GM12878 (cell line): ENCODE measurements at regions not wholly inside any gene's neighbourhood (a gene's known extent, or its start where the extent isn't known, plus 50 kb on each side); places are given as distances from the start of the nearest gene placed in this dataset.

ENCODE experiments used
- ATAC-seq: fragments of 200-7000 bp; cut with Tn5 transposase; 3 replicates; pipeline ENCODE4 v1.9.1; 2020; ENCODE audit warnings: mild to moderate bottlenecking, moderate library complexity
- BruUV-seq: library from RNA; stranded (reverse); fragments of 400-500 nt; replicated peaks from 2 replicates; lab custom pipeline; 2021; lab: Mats Ljungman, UMichigan
- CTCF ChIA-PET: fragments of 300-600 bp; sonication (Branson Sonifier 250); formaldehyde crosslinking; extraction: SDS; loops from one replicate; lab custom pipeline; 2021; ENCODE audit warnings: inconsistent platforms; lab: Yijun Ruan, JAX
- POLR2A ChIA-PET: fragments of 350-600 bp; formaldehyde crosslinking; extraction: SDS; loops from one replicate; lab custom pipeline; 2021; ENCODE audit warnings: inconsistent platforms; lab: Charles Lee
- RAD21 ChIA-PET: fragments of 300-600 bp; sonication (Branson Sonifier 250); formaldehyde crosslinking; loops from one replicate; lab custom pipeline; 2023; ENCODE audit warnings: antibody characterized with exemption; ENCODE audit not compliant: unreplicated experiment; lab: Charles Lee
- SMC1A ChIA-PET: fragments of 300-600 bp; sonication (Branson Sonifier 250); formaldehyde crosslinking; loops from one replicate; lab custom pipeline; 2023; ENCODE audit not compliant: unreplicated experiment, uncharacterized antibody; lab: Charles Lee
- DNase-seq: peaks from one replicate; pipeline ENCODE4 v3.0.0-alpha.2; 2011; ENCODE audit warnings: low read depth, low spot score
- FAIRE-seq: peaks from 3 replicates; lab custom pipeline; 2011; peaks lifted over from hg19 to GRCh38; lab: Jason Lieb, UNC
- H2AFZ ChIP-seq: 2 replicates; pipeline ENCODE4 v1.6.0; 2011; ENCODE audit warnings: low read depth, low read length, control low read depth; ENCODE audit not compliant: control insufficient read depth
- H3K27ac ChIP-seq: 2 replicates; pipeline ENCODE4 v1.5.1; 2011; ENCODE audit warnings: control low read depth; ENCODE audit not compliant: control insufficient read depth, insufficient read depth
- H3K27me3 ChIP-seq, 2 experiments: replicated peaks in 1 of 2; 2 replicates each; pipeline versions ENCODE4 v1.6.0 to v1.6.1; 2011; ENCODE audit warnings: low read length in 1 of 2; ENCODE audit not compliant: control insufficient read depth in 2 of 2, insufficient read depth in 2 of 2
- H3K36me3 ChIP-seq, 2 experiments: 2 replicates each; pipeline ENCODE4 v1.5.1; 2011; ENCODE audit warnings: low read length in 1 of 2; ENCODE audit not compliant: control insufficient read depth in 2 of 2, insufficient read depth in 2 of 2
- H3K4me1 ChIP-seq: 2 replicates; pipeline ENCODE4 v1.6.1; 2011; ENCODE audit warnings: mild to moderate bottlenecking, low read length, moderate library complexity, mixed read lengths; ENCODE audit not compliant: control insufficient read depth, insufficient read depth
- H3K4me2 ChIP-seq: 2 replicates; pipeline ENCODE4 v1.6.0; 2011; ENCODE audit warnings: control low read depth; ENCODE audit not compliant: control insufficient read depth, insufficient read depth
- H3K4me3 ChIP-seq: fragments of 200-600 bp; sonication (generic); 2 replicates; pipeline ENCODE4 v1.5.1; 2016
- H3K79me2 ChIP-seq: 2 replicates; pipeline ENCODE4 v1.6.0; 2011; ENCODE audit warnings: low read length; ENCODE audit not compliant: control insufficient read depth, insufficient read depth
- H3K9ac ChIP-seq: 2 replicates; pipeline ENCODE4 v1.8.0; 2011; ENCODE audit warnings: low read length, control low read depth, mixed read lengths; ENCODE audit not compliant: control insufficient read depth, insufficient read depth
- H3K9me3 ChIP-seq: replicated peaks from 3 replicates; pipeline ENCODE4 v1.5.1; 2011; ENCODE audit warnings: mild to moderate bottlenecking, low read length; ENCODE audit not compliant: control insufficient read depth, insufficient read depth
- H4K20me1 ChIP-seq: 2 replicates; pipeline ENCODE4 v1.6.0; 2011; ENCODE audit not compliant: control insufficient read depth, insufficient read depth
- CEBPZ ChIP-seq: fragments of 150-350 bp; IDR thresholded peaks from 2 replicates; pipeline ENCODE4 v1.6.1; 2016; ENCODE audit warnings: low read depth, low read length
- FOS ChIP-seq: IDR thresholded peaks from 3 replicates; pipeline ENCODE4 v1.6.1; 2011; ENCODE audit warnings: borderline replicate concordance; ENCODE audit not compliant: insufficient read length; ENCODE audit errors: extremely low read depth
- SMARCA5 ChIP-seq: fragments of 450-650 bp; IDR thresholded peaks from 2 replicates; pipeline ENCODE4 v1.6.1; 2017; ENCODE audit warnings: mild to moderate bottlenecking
- ZNF592 ChIP-seq: fragments of 450-650 bp; IDR thresholded peaks from 2 replicates; pipeline ENCODE4 v1.6.1; 2017; ENCODE audit warnings: mild to moderate bottlenecking, moderate library complexity
- WGBS: methylation state at CpG from one replicate; pipeline ENCODE4 v1.1.6; 2016; ENCODE audit warnings: low lambda C conversion rate; ENCODE audit not compliant: insufficient replicate concordance, insufficient coverage; ENCODE audit errors: missing lambda C conversion rate; 5-methylcytosine and 5-hydroxymethylcytosine counted together
- in situ Hi-C: fragments of 300-500 bp; cut with MboI; formaldehyde crosslinking; loops from 9 replicates; pipeline ENCODE4 v1.14.3; 2018; ENCODE audit warnings: mixed read lengths
- intact Hi-C: fragments of 100-400 bp; cut with micrococcal nuclease; formaldehyde crosslinking; loops from one replicate; pipeline ENCODE4 v1.14.2; 2022; ENCODE audit not compliant: unreplicated experiment

- WGBS = 84% methylated on average over 5 of the region's 5 CpGs
- FAIRE-seq (no peak), ATAC-seq (no peak), DNase-seq (no peak)
- H3K4me3 ChIP-seq = no peak overlapping the region
- H4K20me1 ChIP-seq = no peaks in the 10 kb centered on the region
- SMC1A ChIA-PET = no interaction called here
- H2AFZ ChIP-seq = no peak overlapping the region
- POLR2A ChIA-PET = no interaction called here
- peaks cover 0 to 5% of the 10 kb centered on the region in 2 experiments; a peak in 1 of 4 replicates for H3K27me3 ChIP-seq
- TF ChIP-seq FOS = no peak
- no peak overlapping the region for H3K4me2 ChIP-seq
- no peak overlapping the region for H3K27ac ChIP-seq
- BruUV-seq = no TSS peak
- intact Hi-C loops = no loop called here
- no peaks in the 10 kb centered on the region for H3K36me3 ChIP-seq
- no peaks in the 10 kb centered on the region for H3K9me3 ChIP-seq
- RAD21 ChIA-PET = no interaction called here
- H3K79me2 ChIP-seq = no peaks in the 10 kb centered on the region
- H3K9ac ChIP-seq = no peak overlapping the region
- in situ Hi-C loops = no loop called here
- H3K4me1 ChIP-seq = no peaks in the 10 kb centered on the region
- CTCF ChIA-PET = no interaction called here
Observed at GRCh38 chr3:107217172-107217571, 160.1 kb upstream of the CCDC54 start.

- Histone ChIP-seq H2AFZ (no peak overlapping the region), H3K4me2 (no peak overlapping the region), H3K79me2 (no peaks in the 10 kb centered on the region), H3K27me3 (peaks cover 0 to 5% of the 10 kb centered on the region in 2 experiments; a peak in 1 of 4 replicates), H3K9me3 (no peaks in the 10 kb centered on the region), H3K36me3 (no peaks in the 10 kb centered on the region), H3K4me1 (no peaks in the 10 kb centered on the region), H3K27ac (no peak overlapping the region), H3K9ac (no peak overlapping the region), H3K4me3 (no peak overlapping the region), H4K20me1 (no peaks in the 10 kb centered on the region)
- BruUV-seq = no TSS peak
- FAIRE-seq (no peak), ATAC-seq (no peak), DNase-seq (no peak)
- no peak for TF ChIP-seq SMARCA5
- no peak for TF ChIP-seq ZNF592
- no peak for TF ChIP-seq CEBPZ
- SMC1A ChIA-PET = interaction anchor here (1.8 kb wide), 1 partner anchor 202 kb away, joined by 5 read pairs; no protein-coding TSS in a partner anchor
- RAD21 ChIA-PET = no interaction called here
- in situ Hi-C loops = no loop called here
- intact Hi-C loops = no loop called here
- POLR2A ChIA-PET = no interaction called here
- CTCF ChIA-PET = interaction anchor here (1.7 kb wide), 1 partner anchor 17 kb away, joined by 11 read pairs; no protein-coding TSS in a partner anchor
- 73% methylated on average over 5 of the region's 5 CpGs for WGBS
Observed at GRCh38 chr3:107218864-107219269, 158.4 kb upstream of the CCDC54 start.
